ENCODE measurements at regions not wholly inside any gene's neighbourhood (a gene's known extent, or its start where the extent isn't known, plus 50 kb on each side); places are given as distances from the start of the nearest gene placed in this dataset.
"Not testable (repeated sequence)": the region's sequence is repeated elsewhere in the genome, so short reads cannot be mapped to it uniquely, and the experiment has no call there.

DNA sequence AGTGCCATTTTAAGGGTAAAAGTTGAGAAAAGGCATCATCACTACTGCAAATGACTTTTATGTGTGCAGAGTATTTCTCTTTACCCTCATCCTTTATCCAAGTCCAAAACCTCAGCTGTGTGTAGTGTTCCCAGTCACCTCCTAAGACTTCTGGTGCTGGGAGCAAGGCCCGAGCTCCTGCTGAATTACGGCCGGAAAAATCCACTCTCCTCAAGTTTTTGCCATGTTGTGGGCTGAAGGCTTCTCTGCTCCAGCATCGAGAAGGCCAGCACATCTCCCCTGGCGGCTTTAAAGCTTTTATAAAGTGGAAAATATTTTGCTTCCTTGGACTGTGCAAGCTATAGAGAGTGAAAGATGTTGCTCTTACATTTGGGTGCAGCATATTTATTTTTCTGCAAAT lies 153.2 kb upstream of the THBS2 start:
- no peak for DNase-seq

DNA sequence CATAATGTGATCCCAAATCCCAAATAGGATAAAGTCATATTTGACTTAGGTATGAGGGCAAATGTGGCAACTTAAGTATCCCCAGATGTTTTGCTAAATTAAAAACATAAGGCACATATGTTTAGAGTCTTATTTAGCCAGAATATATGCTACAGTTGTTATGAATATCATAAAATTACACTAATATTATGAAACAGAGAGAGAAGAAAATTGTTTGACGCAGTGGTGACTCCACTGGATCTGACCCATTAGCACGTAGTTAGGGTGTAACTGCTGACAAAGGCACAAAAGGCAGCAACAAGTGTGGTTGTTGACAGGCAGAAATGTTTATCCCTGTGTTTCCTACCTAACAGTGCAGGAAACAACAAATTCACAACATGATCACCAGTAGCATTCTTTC lies 152.4 kb upstream of the THBS2 start:
- no peak for DNase-seq

DNA sequence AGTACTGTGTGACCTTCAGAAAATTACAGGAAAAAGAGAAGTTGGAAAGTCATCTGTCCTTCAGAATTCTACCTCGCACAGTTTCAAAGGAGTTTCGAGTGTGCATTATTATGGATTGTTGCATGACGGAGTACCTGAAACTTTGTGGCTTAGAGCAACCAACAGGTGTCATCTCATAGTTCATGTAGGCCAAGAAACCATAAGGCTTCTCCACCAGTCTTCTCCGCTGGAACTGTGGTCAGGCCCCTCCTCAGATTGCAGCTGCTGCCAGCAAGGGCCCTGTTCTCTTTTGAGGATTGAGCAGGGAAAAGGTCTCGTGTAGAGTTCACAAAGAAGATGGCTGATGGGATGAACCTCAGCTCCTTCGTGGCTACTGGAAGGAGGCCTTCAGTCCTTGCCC lies 151.2 kb upstream of the THBS2 start:
- no peak for DNase-seq

- DNase-seq, result no peak
These were observed 144.9 kb upstream of the THBS2 start for GRCh38 chr6:169398342-169399105.

DNA sequence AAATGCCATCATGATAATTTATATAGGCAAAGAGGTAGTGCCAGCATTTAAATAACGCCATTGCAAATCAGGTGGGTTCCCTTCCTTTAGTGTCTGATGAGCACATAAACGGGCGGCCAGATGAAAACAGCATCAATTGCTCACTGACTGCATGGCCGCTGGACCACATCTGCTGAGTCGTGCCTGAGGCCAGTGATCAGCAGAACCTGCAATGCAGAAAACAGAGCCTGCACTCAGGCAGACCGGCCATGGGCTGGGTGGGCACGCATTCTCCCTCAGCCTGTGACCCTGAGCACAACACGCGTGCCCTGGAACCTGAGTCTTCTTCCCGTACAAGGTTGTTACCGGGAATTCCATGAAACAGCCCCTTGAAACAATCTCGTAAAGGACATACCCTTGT lies 144.0 kb upstream of the THBS2 start:
- no peak for DNase-seq

DNA sequence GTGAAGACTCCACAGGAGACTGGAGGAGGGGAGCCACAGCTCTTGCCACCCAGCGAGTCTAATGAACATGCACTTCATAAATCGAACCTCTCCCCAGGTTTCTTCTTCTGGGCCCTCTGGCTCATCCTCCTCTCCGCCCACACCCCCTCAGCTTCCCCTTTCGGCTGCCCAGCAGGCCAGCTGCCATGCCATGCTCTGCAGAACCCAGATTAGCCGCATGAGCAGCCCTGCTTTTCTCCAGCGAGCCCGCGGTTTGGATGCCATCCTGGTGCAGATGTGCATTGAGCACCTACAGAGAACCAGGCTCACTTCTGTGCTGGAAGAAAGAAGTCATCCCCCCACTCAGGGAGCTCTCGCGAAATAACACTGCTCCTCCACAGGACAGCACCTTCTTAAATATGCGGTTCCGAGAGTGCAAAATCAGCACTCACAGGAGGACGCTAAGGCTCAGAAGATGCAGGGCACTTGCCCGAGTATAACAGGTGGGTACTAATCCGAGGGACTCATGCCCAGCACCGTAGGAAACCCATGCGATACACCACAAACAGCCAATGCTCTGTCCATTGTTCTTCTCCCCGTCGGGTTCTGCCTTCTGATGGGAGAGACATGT lies 143.0 kb upstream of the THBS2 start:
- DNase-seq, result no peak

DNA sequence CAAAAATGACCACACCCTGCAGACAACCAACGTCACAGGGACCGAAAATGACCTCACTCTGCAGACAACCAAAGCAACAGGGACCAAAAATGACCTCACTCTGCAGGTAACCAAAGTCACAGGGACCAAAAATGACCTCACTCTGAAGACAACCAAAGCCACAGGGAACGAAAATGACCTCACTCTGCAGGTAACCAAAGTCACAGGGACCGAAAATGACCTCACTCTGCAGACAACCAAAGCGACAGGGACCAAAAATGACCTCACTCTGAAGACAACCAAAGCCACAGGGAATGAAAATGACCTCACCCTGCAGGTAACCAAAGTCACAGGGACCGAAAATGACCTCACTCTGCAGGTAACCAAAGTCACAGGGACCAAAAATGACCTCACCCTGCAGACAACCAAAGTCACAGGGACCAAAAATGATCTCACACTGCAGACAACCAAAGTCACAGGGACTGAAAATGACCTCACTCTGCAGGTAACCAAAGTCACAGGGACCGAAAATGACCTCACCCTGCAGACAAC lies 142.4 kb upstream of the THBS2 start:
- not testable (repeated sequence) for DNase-seq

GRCh38 chr6:169395080-169395805 lies 141.6 kb upstream of the THBS2 start:
- no peak for DNase-seq

DNA sequence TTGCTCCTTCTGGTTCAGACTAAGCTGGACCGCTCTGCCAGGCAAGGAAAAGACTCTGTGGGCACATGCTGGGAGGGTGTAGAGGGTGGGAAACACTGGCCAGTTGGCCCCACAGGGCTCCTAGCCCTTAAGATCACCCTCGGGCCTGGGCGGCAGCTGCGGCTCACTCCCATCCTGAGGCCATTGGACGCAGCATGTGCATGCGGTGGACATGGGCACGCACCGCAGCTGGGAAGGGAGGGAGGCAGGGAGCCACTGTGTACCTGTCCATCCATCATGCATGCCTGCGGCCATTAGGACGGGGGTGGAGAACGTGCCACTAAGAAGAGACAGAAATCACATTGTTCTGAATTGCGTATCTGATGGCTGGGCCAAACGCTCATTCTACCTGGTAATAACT lies 140.1 kb upstream of the THBS2 start:
- DNase-seq, result no peak

DNA sequence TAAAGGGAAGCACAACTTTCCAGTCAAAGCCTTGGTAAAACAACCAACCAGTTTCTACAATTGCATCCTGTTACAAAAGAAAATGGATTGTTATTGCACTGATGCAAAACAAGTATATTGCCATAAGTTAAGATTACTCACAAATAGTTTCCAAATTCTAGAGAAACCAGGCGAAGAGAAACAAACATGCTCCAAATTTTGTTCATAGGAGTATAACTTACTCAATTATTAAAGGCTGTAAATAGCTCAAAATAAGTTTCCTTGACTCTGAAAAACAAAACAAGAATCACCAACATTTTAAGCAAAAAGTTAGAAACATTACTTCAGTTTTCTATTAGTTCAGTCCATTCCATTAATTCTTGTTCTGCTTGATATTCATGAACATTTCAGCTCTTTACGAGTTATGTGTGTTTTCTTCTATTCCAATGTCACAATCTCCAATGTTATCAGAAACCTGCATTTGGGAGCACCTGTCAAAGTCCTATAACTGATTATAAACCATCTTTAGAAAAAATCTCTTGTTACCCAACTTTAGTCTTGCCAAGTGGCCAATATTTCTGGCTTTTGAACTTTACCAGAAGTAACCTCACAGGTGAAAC lies 137.9 kb upstream of the THBS2 start:
- DNase-seq, result no peak

DNA sequence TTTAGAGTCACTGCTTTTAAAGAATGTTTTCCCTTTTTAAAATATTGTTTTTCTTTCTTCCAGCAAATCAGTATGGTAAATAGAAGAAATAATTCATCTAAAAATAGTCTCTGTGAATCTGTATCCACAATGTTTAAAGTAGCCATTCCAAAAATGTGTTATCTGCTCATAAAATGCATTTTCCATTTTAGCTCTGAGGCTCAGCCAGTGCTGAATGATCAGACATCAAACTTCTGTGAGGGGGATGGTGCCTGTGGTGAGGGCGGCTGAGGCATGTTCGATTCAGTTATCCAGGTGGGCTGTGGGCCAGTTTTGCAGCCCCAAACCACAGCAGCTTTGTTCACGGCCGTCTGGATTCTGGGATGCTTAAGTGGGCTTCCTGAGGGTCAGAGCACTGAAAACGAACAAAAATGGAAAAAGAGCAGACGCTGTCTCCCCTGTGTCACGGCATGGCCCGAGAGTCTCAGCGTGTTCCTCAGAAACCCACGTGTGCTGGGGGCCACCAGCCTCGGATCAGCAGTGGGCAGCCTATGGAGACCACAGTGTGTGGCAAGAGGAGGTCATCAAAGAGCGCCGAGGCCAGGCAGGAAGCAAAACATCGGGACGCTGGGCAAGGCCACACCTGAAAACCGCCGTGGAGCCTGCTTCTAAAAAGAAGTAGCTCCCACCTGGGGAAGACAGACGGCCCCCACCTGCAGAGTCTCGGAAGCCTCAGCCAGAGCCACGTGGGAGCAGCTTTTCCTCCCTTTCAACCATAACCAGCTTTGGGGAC lies 134.9 kb upstream of the THBS2 start:
- DNase-seq, result no peak

GRCh38 chr6:169387809-169388383 lies 134.2 kb upstream of the THBS2 start:
- no peak for DNase-seq

GRCh38 chr6:169386411-169387057 lies 132.9 kb upstream of the THBS2 start:
- DNase-seq, result no peak

DNA sequence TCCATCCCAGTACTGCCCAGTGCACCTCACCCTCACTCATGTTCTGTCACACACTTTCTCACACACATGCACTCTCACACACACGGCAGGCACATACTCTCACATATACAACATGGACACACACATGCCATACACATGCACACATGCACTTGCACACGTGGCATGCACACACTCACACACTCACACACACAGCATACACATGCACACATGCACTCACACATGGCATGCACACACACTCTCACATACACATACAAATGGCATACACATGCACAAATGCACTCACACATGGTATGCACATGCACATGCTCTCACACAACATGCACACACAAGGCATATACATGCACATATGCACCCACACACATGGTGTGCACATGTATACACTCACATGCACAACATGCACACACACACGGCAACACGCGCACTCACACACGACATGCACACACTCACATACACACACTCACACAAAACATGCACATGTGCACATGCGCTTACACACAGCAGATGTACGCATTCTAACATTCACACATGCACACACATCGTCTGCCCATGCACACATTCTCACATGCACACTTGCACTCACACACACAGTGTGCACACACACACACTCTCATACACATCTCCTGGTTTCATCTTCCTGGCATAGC lies 131.7 kb upstream of the THBS2 start:
- no peak for DNase-seq

DNA sequence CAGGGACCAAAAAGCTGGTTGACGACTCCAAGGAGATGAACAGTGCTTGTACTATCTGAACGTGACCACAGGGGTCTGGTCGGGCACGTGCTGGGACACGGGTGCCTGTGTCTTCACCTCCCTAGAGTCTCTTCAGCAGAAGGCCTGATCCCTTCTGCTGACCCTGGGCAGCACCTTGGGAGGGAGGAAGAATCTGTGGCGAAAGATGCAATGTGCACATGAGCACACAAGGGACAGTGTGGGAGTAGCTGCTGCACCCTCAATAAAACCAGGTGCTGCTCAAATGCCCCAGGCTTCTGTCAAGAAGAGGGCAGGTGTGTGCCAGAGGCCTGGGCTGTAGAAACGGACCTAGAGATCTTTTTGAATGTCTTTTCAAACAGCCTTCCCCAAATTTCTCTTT lies 130.6 kb upstream of the THBS2 start:
- no peak for DNase-seq

- DNase-seq, result no peak
These were observed 129.6 kb upstream of the THBS2 start for GRCh38 chr6:169383265-169383664.

GRCh38 chr6:169382735-169383134 lies 129.1 kb upstream of the THBS2 start:
- DNase-seq, result no peak

DNA sequence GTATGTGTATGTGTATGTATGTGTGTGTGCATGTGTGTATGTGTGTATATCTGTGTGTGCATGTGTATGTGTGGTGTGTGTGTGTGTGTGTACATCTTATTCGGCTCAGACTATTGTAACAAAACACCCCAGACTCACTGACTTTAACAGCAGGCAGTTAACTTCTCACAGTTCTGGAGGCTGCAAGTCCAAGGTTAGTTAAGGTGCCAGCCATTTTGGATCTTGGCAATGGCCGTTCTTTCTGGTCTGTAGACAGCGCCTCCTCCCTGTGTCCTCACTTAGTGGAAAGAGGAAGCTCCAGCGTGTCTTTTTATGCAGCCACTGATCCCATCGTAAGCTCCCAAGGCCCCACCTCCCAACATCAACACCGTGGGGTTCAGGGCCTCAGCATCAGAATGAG lies 128.3 kb upstream of the THBS2 start:
- no peak for DNase-seq

DNA sequence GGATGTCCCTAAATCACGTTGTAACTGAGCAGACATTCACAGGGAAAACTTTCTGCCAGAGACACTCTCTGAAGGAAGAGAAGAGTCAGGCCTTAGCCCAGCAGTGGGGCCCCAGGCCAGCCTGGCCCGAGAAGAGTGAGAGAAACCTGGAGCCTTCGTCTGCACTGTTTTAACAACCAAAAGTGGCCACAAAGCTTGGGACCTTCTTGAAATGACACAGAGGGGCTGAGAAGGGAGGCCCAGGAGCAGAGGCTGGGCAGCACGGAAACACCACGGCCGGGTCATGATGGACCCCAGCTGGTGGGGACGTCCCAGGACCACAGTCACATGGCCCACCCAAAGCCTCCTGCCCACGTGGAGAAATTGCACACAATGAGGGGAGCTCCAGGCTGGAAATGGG lies 126.8 kb upstream of the THBS2 start:
- no peak for DNase-seq

DNA sequence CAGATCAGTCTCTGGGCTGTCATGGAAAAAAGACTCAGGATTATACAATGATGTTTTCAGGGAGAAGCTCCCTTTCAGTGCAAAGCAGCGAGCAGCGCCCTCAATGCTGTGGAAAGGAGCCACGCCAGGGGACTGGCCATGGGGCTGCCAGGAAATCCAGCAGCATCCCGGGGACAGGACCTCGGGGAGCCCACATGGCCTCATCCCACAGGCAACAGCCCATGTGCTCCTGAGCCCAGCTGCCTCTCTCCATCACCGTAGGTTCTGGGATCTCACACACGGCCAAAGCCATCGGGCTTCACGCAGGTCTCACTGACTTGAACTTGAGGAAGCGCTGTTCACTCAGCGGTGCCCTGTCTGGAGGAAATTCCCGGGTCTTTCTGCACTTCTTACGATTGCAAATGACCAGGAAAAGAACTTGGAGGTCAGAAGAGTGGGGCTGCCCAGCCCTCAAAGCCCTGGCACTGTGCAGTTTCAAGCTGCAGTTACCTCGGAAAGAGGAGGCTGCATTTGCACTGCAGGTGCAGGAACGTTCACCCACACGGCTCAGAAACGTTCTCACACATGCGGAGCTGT lies 125.9 kb upstream of the THBS2 start:
- no peak for DNase-seq

Measured in C1 segment of cervical spinal cord (tissue), 14 donors.